Esophagus muscularis mucosa (tissue), 4 donors: ENCODE measurements at regions not wholly inside any gene's neighbourhood (a gene's known extent, or its start where the extent isn't known, plus 50 kb on each side); places are given as distances from the start of the nearest gene placed in this dataset.
"Not testable (repeated sequence)": the region's sequence is repeated elsewhere in the genome, so short reads cannot be mapped to it uniquely, and the experiment has no call there.

ENCODE experiments used
- DNase-seq: peaks from one replicate; pipeline ENCODE4 v3.0.0-alpha.2; 2017; ENCODE audit errors: extremely low spot score
- H3K27ac ChIP-seq, 4 donors: fragments of 200-600 bp; sonication (generic); replicated peaks in 1 of 4; 1 replicate in 3 of 4; 2 replicates in 1 of 4; pipeline ENCODE4 v1.5.1; 2016 to 2019; ENCODE audit warnings: mild to moderate bottlenecking in 1 of 4
- H3K27me3 ChIP-seq, 4 donors: fragments of 200-600 bp; sonication (generic); one replicate each; pipeline versions ENCODE4 v1.5.1 to v1.6.0; 2016 to 2019
- H3K36me3 ChIP-seq, 4 donors: fragments of 200-600 bp; sonication (generic); one replicate each; pipeline ENCODE4 v1.5.1; 2016 to 2019
- H3K4me1 ChIP-seq, 4 donors: fragments of 200-600 bp; sonication (generic); one replicate each; pipeline ENCODE4 v1.5.1; 2016 to 2019
- H3K4me3 ChIP-seq, 4 donors: fragments of 200-600 bp; sonication (generic); 1 replicate in 2 of 4; 2 replicates in 2 of 4; pipeline ENCODE4 v1.5.1; 2016 to 2019; ENCODE audit warnings: mild to moderate bottlenecking in 4 of 4, moderate library complexity in 1 of 4
- H3K9me3 ChIP-seq, 4 donors: fragments of 200-600 bp; sonication (generic); 1 replicate in 3 of 4; 2 replicates in 1 of 4; pipeline ENCODE4 v1.5.1; 2016 to 2019
- CTCF ChIP-seq, 3 experiments: fragments of 200-600 bp in 2 of 3; fragments of 450-650 bp in 1 of 3; sonication (generic) in 2 of 3; IDR thresholded peaks; one replicate each; pipeline ENCODE4 v1.5.1; 2017 to 2019; ENCODE audit warnings: antibody characterized with exemption in 3 of 3, mild to moderate bottlenecking in 2 of 3, moderate library complexity in 1 of 3
- WGBS: methylation state at CpG from one replicate; pipeline ENCODE4 v1.1.5; 2018; 5-methylcytosine and 5-hydroxymethylcytosine counted together
- intact Hi-C: fragments of 100-400 bp; cut with DNase I; formaldehyde crosslinking; loops from one replicate; pipeline ENCODE4 v1.15.1; 2023

- H3K27me3 ChIP-seq, H3K27ac ChIP-seq, H3K36me3 ChIP-seq, H3K9me3 ChIP-seq, DNase-seq, H3K4me3 ChIP-seq, intact Hi-C loops, H3K4me1 ChIP-seq: not testable (repeated sequence)
- 98% methylated on average over 4 of the region's 7 CpGs for WGBS
These were observed 142.8 kb downstream of the TMEM121 start for GRCh38 chr14:105669231-105669610.

GRCh38 chr14:105669646-105670045 lies 143.3 kb downstream of the TMEM121 start:
- WGBS, result 93% methylated on average over 14 of the region's 16 CpGs
- not testable (repeated sequence) for H3K27me3 ChIP-seq, DNase-seq, H3K36me3 ChIP-seq, H3K4me1 ChIP-seq, H3K9me3 ChIP-seq, H3K4me3 ChIP-seq, H3K27ac ChIP-seq
- intact Hi-C loops, result loop anchor here (10.0 kb wide), 1 partner anchor 275 kb away; no protein-coding TSS in a partner anchor

- not testable (repeated sequence) for H3K4me1 ChIP-seq, H3K36me3 ChIP-seq, H3K4me3 ChIP-seq, H3K27me3 ChIP-seq, H3K27ac ChIP-seq, H3K9me3 ChIP-seq, DNase-seq
- WGBS, result no CpG with 5 or more reads among the region's 55 CpGs
- intact Hi-C loops, result loop anchor here (10.0 kb wide), 1 partner anchor 272 kb away; no protein-coding TSS in a partner anchor
These were observed 146.2 kb downstream of the TMEM121 start for GRCh38 chr14:105672450-105673200.

- H3K27me3 ChIP-seq, DNase-seq, H3K4me1 ChIP-seq, H3K36me3 ChIP-seq, H3K4me3 ChIP-seq, H3K27ac ChIP-seq, H3K9me3 ChIP-seq: not testable (repeated sequence)
- WGBS, result 75% methylated on average over 8 of the region's 14 CpGs
- intact Hi-C loops, result loop anchor here (10.0 kb wide), 1 partner anchor 269 kb away; no protein-coding TSS in a partner anchor
These were observed 149.1 kb downstream of the TMEM121 start for GRCh38 chr14:105675433-105675832.

- not testable (repeated sequence) for H3K27me3 ChIP-seq, H3K27ac ChIP-seq, H3K36me3 ChIP-seq, DNase-seq, H3K4me1 ChIP-seq, H3K4me3 ChIP-seq, H3K9me3 ChIP-seq
- intact Hi-C loops, result loop anchor here (10.0 kb wide), 1 partner anchor 269 kb away; no protein-coding TSS in a partner anchor
- 85% methylated on average over 13 of the region's 13 CpGs for WGBS
These were observed 149.7 kb downstream of the TMEM121 start for GRCh38 chr14:105675905-105676670.

GRCh38 chr14:105678057-105678456 lies 151.7 kb downstream of the TMEM121 start:
- not testable (repeated sequence) for H3K4me1 ChIP-seq, H3K36me3 ChIP-seq, H3K27ac ChIP-seq, DNase-seq, H3K4me3 ChIP-seq, H3K27me3 ChIP-seq, H3K9me3 ChIP-seq
- 85% methylated on average over 16 of the region's 21 CpGs for WGBS
- intact Hi-C loops, result loop anchor here (10.0 kb wide), 1 partner anchor 267 kb away; no protein-coding TSS in a partner anchor

- not testable (repeated sequence) for H3K4me3 ChIP-seq, H3K4me1 ChIP-seq, H3K9me3 ChIP-seq, H3K27ac ChIP-seq, H3K27me3 ChIP-seq, H3K36me3 ChIP-seq, DNase-seq
- WGBS, result no CpG with 5 or more reads among the region's 54 CpGs
- intact Hi-C loops, result loop anchor here (10.0 kb wide), 1 partner anchor 266 kb away; no protein-coding TSS in a partner anchor
These were observed 152.9 kb downstream of the TMEM121 start for GRCh38 chr14:105678996-105679958.

GRCh38 chr14:105679959-105680735 lies 153.8 kb downstream of the TMEM121 start:
- DNase-seq, H3K4me1 ChIP-seq, H3K4me3 ChIP-seq, H3K27ac ChIP-seq, H3K36me3 ChIP-seq, H3K9me3 ChIP-seq, H3K27me3 ChIP-seq: not testable (repeated sequence)
- no CpG with 5 or more reads among the region's 51 CpGs for WGBS
- TF ChIP-seq CTCF (IDR thresholded peaks at IDR 0.05), result peak in 1 of 3 experiments; percentile 10
- intact Hi-C loops, result loop anchor here (10.0 kb wide), 2 partner anchors 115 to 265 kb away; no protein-coding TSS in a partner anchor

- not testable (repeated sequence) for H3K27ac ChIP-seq, H3K4me1 ChIP-seq, H3K4me3 ChIP-seq, DNase-seq, H3K9me3 ChIP-seq, H3K27me3 ChIP-seq, H3K36me3 ChIP-seq
- intact Hi-C loops, result loop anchor here (10.0 kb wide), 1 partner anchor 116 kb away; no protein-coding TSS in a partner anchor
- no CpG with 5 or more reads among the region's 14 CpGs for WGBS
These were observed 154.3 kb downstream of the TMEM121 start for GRCh38 chr14:105680736-105681098.

GRCh38 chr14:105681606-105682185 lies 155.3 kb downstream of the TMEM121 start:
- H3K27me3 ChIP-seq, H3K4me3 ChIP-seq, H3K4me1 ChIP-seq, H3K27ac ChIP-seq, DNase-seq, H3K36me3 ChIP-seq, H3K9me3 ChIP-seq: not testable (repeated sequence)
- 62% methylated on average over 12 of the region's 26 CpGs for WGBS
- intact Hi-C loops, result loop anchor here (10.0 kb wide), 1 partner anchor 117 kb away; no protein-coding TSS in a partner anchor
